K562 (cell line): ENCODE measurements at regions not wholly inside any gene's neighbourhood (a gene's known extent, or its start where the extent isn't known, plus 50 kb on each side); places are given as distances from the start of the nearest gene placed in this dataset.

Experiments used
- ATAC-seq: fragments of 200-7000 bp; cut with Tn5 transposase; 3 replicates; pipeline ENCODE4 v1.9.1; 2020; ENCODE audit warnings: moderate library complexity
- BruUV-seq: library from RNA; stranded (reverse); fragments of 400-500 nt; replicated peaks from 2 replicates; lab custom pipeline; 2021; lab: Mats Ljungman, UMichigan
- CTCF ChIA-PET: fragments of 300-600 bp; formaldehyde crosslinking; extraction: SDS; loops from one replicate; lab custom pipeline; 2021; ENCODE audit warnings: low intra/inter-chr PET ratio; lab: Yijun Ruan, JAX
- POLR2A ChIA-PET: fragments of 300-600, 350-650 bp; sonication (Branson Sonifier 250); formaldehyde crosslinking; extraction: SDS; loops from one replicate; lab custom pipeline; 2021; ENCODE audit warnings: antibody characterized with exemption, inconsistent platforms; lab: Yijun Ruan, JAX
- DNase-seq, 4 experiments: peaks; one replicate each; pipeline versions ENCODE4 v3.0.0 to v3.0.0-alpha.2; 2011 to 2018; ENCODE audit warnings: low spot score in 3 of 4, mixed read lengths in 3 of 4; ENCODE audit errors: extremely low read depth in 1 of 4
- FAIRE-seq: peaks from 2 replicates; lab custom pipeline; 2011; peaks lifted over from hg19 to GRCh38; lab: Jason Lieb, UNC
- H2AFZ ChIP-seq: 2 replicates; pipeline ENCODE4 v1.6.0; 2011; ENCODE audit warnings: low read depth, low read length, control low read depth, inconsistent platforms
- H3K27ac ChIP-seq: fragments of 200-600 bp; 3 replicates; pipeline ENCODE4 v1.8.0; 2011; ENCODE audit warnings: low read depth, mild to moderate bottlenecking, control low read depth, inconsistent platforms, low read length, moderate library complexity, mixed read lengths; ENCODE audit errors: extremely low read depth
- H3K27me3 ChIP-seq, 2 experiments: fragments of 300-600 bp in 1 of 2; 2 replicates in 1 of 2; 3 replicates in 1 of 2; pipeline versions ENCODE4 v1.6.0 to v1.8.0; 2011; ENCODE audit warnings: inconsistent platforms in 2 of 2, low read length in 2 of 2, mild to moderate bottlenecking in 1 of 2, mixed read lengths in 1 of 2, moderate library complexity in 1 of 2; ENCODE audit not compliant: control insufficient read depth in 2 of 2, insufficient read depth in 2 of 2
- H3K36me3 ChIP-seq: fragments of 300-600 bp; 3 replicates; pipeline ENCODE4 v1.8.0; 2011; ENCODE audit warnings: mild to moderate bottlenecking, low read length, inconsistent platforms; ENCODE audit not compliant: control insufficient read depth, insufficient read depth
- H3K4me1 ChIP-seq, 2 experiments: fragments of 200-600 bp in 1 of 2; replicated peaks in 1 of 2; 2 replicates in 1 of 2; 3 replicates in 1 of 2; pipeline versions ENCODE4 v1.5.1 to v1.8.0; 2011; ENCODE audit warnings: inconsistent platforms in 2 of 2, low read length in 2 of 2, mild to moderate bottlenecking in 1 of 2, mixed read lengths in 1 of 2, moderate library complexity in 1 of 2; ENCODE audit not compliant: control insufficient read depth in 2 of 2, insufficient read depth in 2 of 2
- H3K4me2 ChIP-seq: 2 replicates; pipeline ENCODE4 v1.6.1; 2011; ENCODE audit warnings: low read length, control low read depth, inconsistent platforms, mixed read lengths; ENCODE audit not compliant: insufficient read depth
- H3K4me3 ChIP-seq: fragments of 200-600 bp; sonication (generic), shearing (Covaris generic); 2 replicates; pipeline ENCODE4 v1.5.1; 2016; ENCODE audit warnings: control low read depth, inconsistent platforms
- H3K79me2 ChIP-seq: fragments of 200-600 bp; 3 replicates; pipeline ENCODE4 v1.8.0; 2011; ENCODE audit warnings: low read length, inconsistent platforms; ENCODE audit not compliant: control insufficient read depth, insufficient read depth
- H3K9ac ChIP-seq, 2 experiments: 2 replicates each; pipeline versions ENCODE4 v1.6.0 to v1.6.1; 2011; ENCODE audit warnings: low read depth in 2 of 2, low read length in 2 of 2, control low read depth in 1 of 2, inconsistent platforms in 1 of 2, mild to moderate bottlenecking in 1 of 2, mixed read lengths in 1 of 2; ENCODE audit not compliant: insufficient read depth in 1 of 2
- H3K9me1 ChIP-seq: one replicate; pipeline ENCODE4 v1.6.0; 2011; ENCODE audit warnings: inconsistent platforms, mild to moderate bottlenecking, low read length, moderate library complexity; ENCODE audit not compliant: control insufficient read depth, insufficient read depth
- H3K9me3 ChIP-seq: replicated peaks from 2 replicates; pipeline ENCODE4 v1.5.1; 2011; ENCODE audit warnings: low read depth, low read length, inconsistent platforms; ENCODE audit not compliant: control insufficient read depth, insufficient read depth
- H4K20me1 ChIP-seq: replicated peaks from 2 replicates; pipeline ENCODE4 v1.6.1; 2011; ENCODE audit warnings: low read length, inconsistent platforms, mixed read lengths; ENCODE audit not compliant: control insufficient read depth, insufficient read depth
- ADNP ChIP-seq: fragments of 200-800 bp; sonication (Bioruptor generic); IDR thresholded peaks from 2 replicates; pipeline ENCODE4 v1.6.1; 2016; ENCODE audit warnings: missing genetic modification characterization, missing compliant biosample characterization
- BRF1 ChIP-seq: IDR thresholded peaks from 3 replicates; pipeline ENCODE4 v1.6.1; 2011; ENCODE audit warnings: borderline replicate concordance, mild to moderate bottlenecking; ENCODE audit not compliant: insufficient read length; ENCODE audit errors: extremely low read depth
- IRF2 ChIP-seq: sonication (generic); formaldehyde crosslinking; IDR thresholded peaks from 2 replicates; pipeline ENCODE4 v1.8.1; 2022; ENCODE audit warnings: mild to moderate bottlenecking, missing genetic modification reagents
- NBN ChIP-seq: fragments of 450-650 bp; IDR thresholded peaks from 2 replicates; pipeline ENCODE4 v1.6.1; 2016; ENCODE audit warnings: low read depth, mild to moderate bottlenecking
- NRF1 ChIP-seq, 2 experiments: fragments of 450-650 bp; IDR thresholded peaks in 1 of 2; conservative IDR thresholded peaks in 1 of 2; 2 replicates each; pipeline ENCODE4 v1.6.1; 2014; ENCODE audit warnings: mild to moderate bottlenecking in 2 of 2
- SAFB2 ChIP-seq: fragments of 200-400 bp; formaldehyde crosslinking; IDR thresholded peaks from 2 replicates; pipeline ENCODE4 v1.6.1; 2018; ENCODE audit warnings: borderline replicate concordance, low read length, low read depth, moderate library complexity; ENCODE audit not compliant: severe bottlenecking
- SMARCA4 ChIP-seq: fragments of 450-650 bp; IDR thresholded peaks from 2 replicates; pipeline ENCODE4 v1.6.1; 2016
- WGBS: fragments of 100-300 bp; shearing (Covaris generic); methylation state at CpG from one replicate; pipeline ENCODE4 v1.1.6; 2016; ENCODE audit warnings: low coverage, mixed read lengths; ENCODE audit not compliant: insufficient coverage; ENCODE audit errors: missing lambda C conversion rate; 5-methylcytosine and 5-hydroxymethylcytosine counted together
- in situ Hi-C: fragments of 300-500 bp; cut with MboI; formaldehyde crosslinking; loops from 4 replicates; pipeline ENCODE4 v1.15.0; 2018; ENCODE audit warnings: inconsistent platforms, mixed read lengths
- intact Hi-C: fragments of 100-400 bp; cut with micrococcal nuclease; formaldehyde crosslinking; loops from 2 replicates; pipeline ENCODE4 v1.14.2; 2022
- TF ChIP-seq, protein P1 (sequence below): fragments of 450-650 bp; formaldehyde crosslinking; IDR thresholded peaks from 2 replicates; pipeline ENCODE4 v1.4.0; 2022; ENCODE audit warnings: missing genetic modification characterization
- TF ChIP-seq, protein P2 (sequence below): fragments of 250-450 bp; sonication (Bioruptor Pico); IDR thresholded peaks from 2 replicates; pipeline ENCODE4 v1.5.0; 2021

DNA sequence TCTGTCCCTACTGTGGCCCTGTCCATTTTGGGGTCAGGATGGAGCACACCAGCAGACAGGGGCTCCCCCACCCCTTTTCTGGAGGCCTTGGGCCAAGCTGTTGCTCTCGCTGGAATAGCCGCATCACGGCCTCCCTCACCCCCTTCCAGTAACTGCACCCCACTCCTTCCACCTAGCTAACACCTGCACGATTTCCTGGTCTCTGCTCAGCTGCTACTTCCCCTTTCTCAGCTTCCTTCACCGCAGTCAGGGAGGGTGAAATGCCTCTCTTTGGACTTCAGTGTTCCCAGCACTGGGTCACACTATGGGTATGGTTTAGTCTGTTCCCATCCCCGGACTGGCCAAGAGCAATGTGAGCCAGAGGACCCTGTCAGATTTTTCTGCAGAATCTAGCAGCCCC, 400.2 kb downstream of the MCTP2 start:
- H4K20me1 ChIP-seq: no peaks in the 10 kb centered on the region; the same call in 1 of the 2 replicates
- H3K9me1 ChIP-seq: no peaks in the 10 kb centered on the region
- no peak overlapping the region for H3K4me2 ChIP-seq
- ChIA-PET CTCF (no interaction called here), POLR2A (interaction anchor here (0.5 to 0.8 kb wide), 2 partner anchors 908 to 1589 kb away, joined by 3 read pairs; no protein-coding TSS in a partner anchor)
- ATAC-seq: no peak
- H3K36me3 ChIP-seq: no peaks in the 10 kb centered on the region
- no peaks in the 10 kb centered on the region for H3K9me3 ChIP-seq
- no peak overlapping the region for H3K9ac ChIP-seq
- no peaks in the 10 kb centered on the region for H3K79me2 ChIP-seq
- TF ChIP-seq SAFB2 (no peak), IRF2 (CRISPR knock-in tag) (no peak), ADNP (tag) (no peak), BRF1 (no peak), NRF1 (conservative IDR thresholded peaks at IDR 0.05 in 1 of 2, IDR thresholded peaks at IDR 0.05 in 1 of 2) (no peak), NBN (no peak), SMARCA4 (no peak)
- TF ChIP-seq, protein P1, sequence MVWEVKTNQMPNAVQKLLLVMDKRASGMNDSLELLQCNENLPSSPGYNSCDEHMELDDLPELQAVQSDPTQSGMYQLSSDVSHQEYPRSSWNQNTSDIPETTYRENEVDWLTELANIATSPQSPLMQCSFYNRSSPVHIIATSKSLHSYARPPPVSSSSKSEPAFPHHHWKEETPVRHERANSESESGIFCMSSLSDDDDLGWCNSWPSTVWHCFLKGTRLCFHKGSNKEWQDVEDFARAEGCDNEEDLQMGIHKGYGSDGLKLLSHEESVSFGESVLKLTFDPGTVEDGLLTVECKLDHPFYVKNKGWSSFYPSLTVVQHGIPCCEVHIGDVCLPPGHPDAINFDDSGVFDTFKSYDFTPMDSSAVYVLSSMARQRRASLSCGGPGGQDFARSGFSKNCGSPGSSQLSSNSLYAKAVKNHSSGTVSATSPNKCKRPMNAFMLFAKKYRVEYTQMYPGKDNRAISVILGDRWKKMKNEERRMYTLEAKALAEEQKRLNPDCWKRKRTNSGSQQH (CRISPR knock-in tag): no peak
- TF ChIP-seq, protein P2, sequence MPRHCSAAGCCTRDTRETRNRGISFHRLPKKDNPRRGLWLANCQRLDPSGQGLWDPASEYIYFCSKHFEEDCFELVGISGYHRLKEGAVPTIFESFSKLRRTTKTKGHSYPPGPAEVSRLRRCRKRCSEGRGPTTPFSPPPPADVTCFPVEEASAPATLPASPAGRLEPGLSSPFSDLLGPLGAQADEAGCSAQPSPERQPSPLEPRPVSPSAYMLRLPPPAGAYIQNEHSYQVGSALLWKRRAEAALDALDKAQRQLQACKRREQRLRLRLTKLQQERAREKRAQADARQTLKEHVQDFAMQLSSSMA (CRISPR knock-in tag): no peak
- DNase-seq: no peak
- H3K27ac ChIP-seq: no peak overlapping the region
- 0% methylated on average over 5 of the region's 6 CpGs for WGBS
- H3K4me3 ChIP-seq: no peak overlapping the region
- BruUV-seq: no TSS peak
- intact Hi-C loops (no loop called here), in situ Hi-C loops (no loop called here)
- H3K27me3 ChIP-seq: no peaks in the 10 kb centered on the region
- H2AFZ ChIP-seq: no peak overlapping the region
- no peak for FAIRE-seq
- no peaks in the 10 kb centered on the region for H3K4me1 ChIP-seq
